Frontal cortex (tissue), 3 donors: ENCODE measurements at regions not wholly inside any gene's neighbourhood (a gene's known extent, or its start where the extent isn't known, plus 50 kb on each side); places are given as distances from the start of the nearest gene placed in this dataset.
"Not testable (repeated sequence)": the region's sequence is repeated elsewhere in the genome, so short reads cannot be mapped to it uniquely, and the experiment has no call there.

Source experiments
- DNase-seq, 2 donors: peaks; one replicate each; pipeline ENCODE4 v3.0.0; 2012; ENCODE audit warnings: low spot score in 2 of 2
- FAIRE-seq: peaks from 2 replicates; lab custom pipeline; 2012; peaks lifted over from hg19 to GRCh38; lab: Jason Lieb, UNC
- donor health status: control.
- donor health status: control.
- donor health status: control.

- DNase-seq = no peak
Observed at GRCh38 chr6:15106958-15107643, 138.8 kb upstream of the JARID2 start.

GRCh38 chr6:15107644-15108382, 138.1 kb upstream of the JARID2 start:
- FAIRE-seq (no peak), DNase-seq (no peak)

More at GRCh38 chr6:15106958-15107643, 138.8 kb upstream of the JARID2 start:
- no peak for FAIRE-seq

GRCh38 chr6:15108383-15108715, 137.5 kb upstream of the JARID2 start:
- FAIRE-seq (no peak), DNase-seq (no peak)

GRCh38 chr6:15109338-15110090, 136.4 kb upstream of the JARID2 start:
- DNase-seq = no peak
- FAIRE-seq = no peak

- DNase-seq (no peak), FAIRE-seq (no peak)
Observed at GRCh38 chr6:15110726-15111354, 135.0 kb upstream of the JARID2 start.

- DNase-seq, FAIRE-seq: not testable (repeated sequence)
Observed at GRCh38 chr6:15111576-15111975, 134.3 kb upstream of the JARID2 start.

GRCh38 chr6:15113587-15113986, 132.3 kb upstream of the JARID2 start:
- DNase-seq = no peak

GRCh38 chr6:15114061-15114460, 131.8 kb upstream of the JARID2 start:
- FAIRE-seq (no peak), DNase-seq (no peak)

More at GRCh38 chr6:15113587-15113986, 132.3 kb upstream of the JARID2 start:
- FAIRE-seq = no peak

- FAIRE-seq = no peak
Observed at GRCh38 chr6:15116889-15117288, 129.0 kb upstream of the JARID2 start.

GRCh38 chr6:15121443-15121842, 124.4 kb upstream of the JARID2 start:
- FAIRE-seq (no peak), DNase-seq (no peak)

More at GRCh38 chr6:15116889-15117288, 129.0 kb upstream of the JARID2 start:
- no peak for DNase-seq

- FAIRE-seq = no peak
- no peak for DNase-seq
Observed at GRCh38 chr6:15121977-15122550, 123.8 kb upstream of the JARID2 start.

- FAIRE-seq (no peak), DNase-seq (no peak)
Observed at GRCh38 chr6:15129887-15130286, 116.0 kb upstream of the JARID2 start.

GRCh38 chr6:15131234-15131633, 114.6 kb upstream of the JARID2 start:
- DNase-seq (no peak), FAIRE-seq (no peak)

GRCh38 chr6:15131651-15132061, 114.2 kb upstream of the JARID2 start:
- DNase-seq = no peak
- FAIRE-seq = no peak

- DNase-seq (no peak), FAIRE-seq (no peak)
Observed at GRCh38 chr6:15132167-15132566, 113.7 kb upstream of the JARID2 start.

- FAIRE-seq (no peak), DNase-seq (no peak)
Observed at GRCh38 chr6:15132854-15133670, 112.8 kb upstream of the JARID2 start.

- DNase-seq = no peak
- no peak for FAIRE-seq
Observed at GRCh38 chr6:15137086-15137485, 108.8 kb upstream of the JARID2 start.

- DNase-seq (no peak), FAIRE-seq (no peak)
Observed at GRCh38 chr6:15143086-15143485, 102.8 kb upstream of the JARID2 start.

GRCh38 chr6:15143540-15143939, 102.3 kb upstream of the JARID2 start:
- DNase-seq (no peak), FAIRE-seq (no peak)
